ENCODE measurements at regions not wholly inside any gene's neighbourhood (a gene's known extent, or its start where the extent isn't known, plus 50 kb on each side); places are given as distances from the start of the nearest gene placed in this dataset.

DNA sequence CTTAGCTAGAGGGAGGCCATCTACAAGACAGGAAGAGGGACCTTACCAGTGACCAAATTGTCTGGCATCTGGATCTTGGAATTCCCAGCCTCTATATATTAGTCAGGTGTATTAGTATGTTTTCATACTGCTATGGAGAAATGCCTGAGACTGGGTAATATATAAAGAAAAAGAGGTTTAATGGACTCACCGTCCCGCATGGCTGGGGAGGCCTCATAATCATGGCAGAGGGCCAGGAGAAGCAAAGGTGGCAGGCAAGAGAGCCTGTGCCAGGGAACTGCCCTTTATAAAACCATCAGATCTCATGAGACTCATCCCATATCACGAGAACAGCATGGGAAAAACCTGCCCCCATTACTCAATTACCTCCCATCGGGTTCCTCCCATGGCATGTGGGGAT lies 500.2 kb downstream of the SHISA9 start:
- no peaks in the 10 kb centered on the region for H3K9me3 Mint-ChIP-seq
- H3K27ac Mint-ChIP-seq = no peak overlapping the region
- no peak for DNase-seq
- H3K27me3 Mint-ChIP-seq = no peaks in the 10 kb centered on the region
- H3K4me1 Mint-ChIP-seq (ENCODE audit: low read depth) = no peaks in the 10 kb centered on the region
- no peaks in the 10 kb centered on the region for H3K36me3 Mint-ChIP-seq (ENCODE audit: low read depth)
- no peak overlapping the region for H3K4me3 Mint-ChIP-seq

DNA sequence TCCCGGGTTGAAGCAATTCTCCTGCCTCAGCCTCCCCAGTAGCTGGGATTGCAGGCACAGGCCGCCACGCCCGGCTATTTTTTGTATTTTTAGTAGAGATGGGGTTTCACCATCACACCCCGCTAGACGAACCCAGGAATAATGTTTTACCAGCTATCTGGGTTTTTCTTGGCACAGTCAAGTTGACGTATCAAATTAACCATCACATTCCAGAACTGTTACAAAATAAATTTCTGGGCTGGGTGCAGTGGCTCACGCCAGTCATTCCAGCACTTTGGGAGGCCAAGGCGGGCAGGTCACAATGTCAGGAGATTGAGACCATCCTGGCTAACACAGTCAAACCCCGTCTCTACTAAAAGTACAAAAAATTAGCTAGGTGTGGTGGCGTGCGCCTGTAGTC lies 501.2 kb downstream of the SHISA9 start:
- H3K36me3 Mint-ChIP-seq (ENCODE audit: low read depth) = no peaks in the 10 kb centered on the region
- DNase-seq = no peak
- H3K4me1 Mint-ChIP-seq (ENCODE audit: low read depth) = no peaks in the 10 kb centered on the region
- no peak overlapping the region for H3K4me3 Mint-ChIP-seq
- no peaks in the 10 kb centered on the region for H3K9me3 Mint-ChIP-seq
- H3K27ac Mint-ChIP-seq = no peak overlapping the region
- H3K27me3 Mint-ChIP-seq = no peaks in the 10 kb centered on the region

DNA sequence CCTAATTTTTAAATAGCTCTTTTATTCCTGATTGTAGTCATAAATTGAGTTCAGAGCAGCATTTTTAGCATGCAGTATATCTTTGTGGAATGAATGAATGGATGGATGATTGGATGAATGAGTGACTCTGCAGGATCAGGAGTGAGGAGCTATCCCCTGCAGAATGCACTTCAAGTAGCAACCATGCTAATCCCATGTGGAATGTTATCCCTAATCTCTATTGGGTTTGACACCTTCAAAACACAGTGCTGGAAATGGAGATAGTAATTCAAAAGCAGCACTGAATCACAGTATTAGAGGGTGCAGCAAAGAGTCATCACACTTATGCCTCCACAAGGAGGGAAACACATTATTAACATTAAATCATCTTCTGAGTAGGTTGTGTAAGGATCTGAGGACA lies 501.9 kb downstream of the SHISA9 start:
- no peaks in the 10 kb centered on the region for H3K4me1 Mint-ChIP-seq (ENCODE audit: low read depth)
- no peak for DNase-seq
- H3K4me3 Mint-ChIP-seq = no peak overlapping the region
- no peaks in the 10 kb centered on the region for H3K9me3 Mint-ChIP-seq
- no peak overlapping the region for H3K27ac Mint-ChIP-seq
- no peaks in the 10 kb centered on the region for H3K36me3 Mint-ChIP-seq (ENCODE audit: low read depth)
- no peaks in the 10 kb centered on the region for H3K27me3 Mint-ChIP-seq

DNA sequence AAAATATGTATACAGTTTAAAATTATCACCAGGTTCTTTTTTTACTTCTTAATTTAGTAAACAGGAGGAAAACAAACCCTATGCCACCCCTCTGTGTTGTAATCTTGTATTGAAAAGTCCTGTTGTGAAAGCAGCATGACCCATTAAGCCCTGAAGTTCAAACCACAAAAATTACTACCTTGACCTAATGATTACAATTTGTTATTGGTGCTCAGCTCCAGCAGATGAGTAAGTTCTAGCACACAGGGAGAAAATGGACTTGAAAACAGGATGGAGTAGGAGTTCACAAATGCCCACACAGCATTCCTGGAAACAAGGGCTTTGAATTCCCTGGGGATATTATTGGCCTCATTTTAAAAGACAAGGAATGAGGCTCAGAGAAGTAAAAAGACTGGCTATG lies 505.8 kb upstream of the ERCC4 start:
- Mint-ChIP-seq H3K36me3 (ENCODE audit: low read depth) (no peaks in the 10 kb centered on the region), H3K27ac (no peak overlapping the region), H3K9me3 (peaks cover 8% of the 10 kb centered on the region), H3K27me3 (no peaks in the 10 kb centered on the region), H3K4me3 (no peak overlapping the region), H3K4me1 (ENCODE audit: low read depth) (no peaks in the 10 kb centered on the region)
- no peak for DNase-seq

DNA sequence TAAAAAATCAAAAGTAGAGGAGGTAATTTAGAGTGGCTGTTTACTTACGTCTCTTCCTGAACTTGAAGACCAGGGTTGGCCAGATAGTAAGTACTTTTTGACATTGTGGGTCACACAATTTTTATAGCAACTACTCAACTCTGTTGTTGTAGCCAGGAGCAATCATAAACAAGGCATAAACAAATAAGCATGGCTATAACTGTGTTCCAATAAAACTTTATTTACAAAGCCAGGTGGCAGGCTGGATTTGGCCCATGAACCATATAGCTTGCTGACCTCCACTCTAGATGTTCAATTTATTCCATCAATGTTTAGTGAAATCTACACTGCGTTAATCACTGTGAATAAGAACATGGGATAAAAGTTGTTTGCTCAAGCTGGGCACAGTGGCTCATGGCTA lies 500.4 kb upstream of the ERCC4 start:
- H3K36me3 Mint-ChIP-seq (ENCODE audit: low read depth) = no peaks in the 10 kb centered on the region

DNA sequence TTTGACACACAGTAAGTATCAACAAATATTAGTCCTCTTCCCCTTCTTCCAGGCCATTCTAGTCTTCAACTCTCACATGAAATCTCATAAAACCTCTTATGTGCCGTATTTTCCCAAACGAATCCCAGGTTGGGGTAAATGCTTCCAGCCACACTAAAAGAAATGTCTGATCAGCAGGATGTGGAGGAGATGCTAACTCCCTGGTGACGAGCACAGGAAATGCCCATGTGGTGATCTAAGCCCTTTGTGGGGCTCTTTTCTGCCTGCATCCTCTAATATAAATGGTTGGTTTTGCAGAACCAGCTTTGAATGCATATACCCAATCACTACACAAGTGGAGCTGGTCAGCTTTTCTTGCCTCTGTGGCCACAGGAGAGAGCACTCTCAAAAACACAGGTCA lies 498.2 kb upstream of the ERCC4 start:
- no peaks in the 10 kb centered on the region for H3K4me1 Mint-ChIP-seq (ENCODE audit: low read depth)
- peaks cover 4% of the 10 kb centered on the region for H3K9me3 Mint-ChIP-seq
- no peak for DNase-seq
- H3K27ac Mint-ChIP-seq = no peak overlapping the region
- H3K27me3 Mint-ChIP-seq = peaks cover 3% of the 10 kb centered on the region
- no peak overlapping the region for H3K4me3 Mint-ChIP-seq
- H3K36me3 Mint-ChIP-seq (ENCODE audit: low read depth) = no peaks in the 10 kb centered on the region

More for the DNA sequence above, 500.4 kb upstream of the ERCC4 start:
- no peaks in the 10 kb centered on the region for H3K4me1 Mint-ChIP-seq (ENCODE audit: low read depth)
- peaks cover 7% of the 10 kb centered on the region for H3K9me3 Mint-ChIP-seq
- peaks cover 3% of the 10 kb centered on the region for H3K27me3 Mint-ChIP-seq
- no peak overlapping the region for H3K27ac Mint-ChIP-seq
- no peak overlapping the region for H3K4me3 Mint-ChIP-seq
- DNase-seq = no peak

DNA sequence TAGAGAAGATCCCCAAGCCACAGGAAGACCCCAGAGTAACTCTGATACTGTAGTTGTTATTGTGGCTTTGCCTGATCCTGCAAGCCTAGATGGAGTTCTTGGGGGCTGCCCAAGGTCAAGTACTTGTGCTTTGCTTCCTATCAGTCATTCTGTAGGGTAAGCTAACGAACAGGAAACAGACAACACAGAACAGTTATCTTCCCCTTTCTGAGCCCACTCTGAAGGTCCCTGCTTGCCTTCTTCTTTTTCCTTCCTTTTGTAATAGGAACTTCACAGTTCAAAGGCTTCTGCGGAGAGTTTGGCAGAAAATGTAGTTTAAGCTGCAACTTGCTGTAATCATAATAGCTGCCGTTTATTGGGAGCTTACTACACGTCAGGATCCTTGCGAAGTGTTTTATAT lies 494.1 kb upstream of the ERCC4 start:
- H3K4me1 Mint-ChIP-seq (ENCODE audit: low read depth) = no peaks in the 10 kb centered on the region
- H3K9me3 Mint-ChIP-seq = peaks cover 7% of the 10 kb centered on the region
- DNase-seq = no peak
- no peak overlapping the region for H3K4me3 Mint-ChIP-seq
- peaks cover 3% of the 10 kb centered on the region for H3K27me3 Mint-ChIP-seq
- no peaks in the 10 kb centered on the region for H3K36me3 Mint-ChIP-seq (ENCODE audit: low read depth)
- H3K27ac Mint-ChIP-seq = no peak overlapping the region

DNA sequence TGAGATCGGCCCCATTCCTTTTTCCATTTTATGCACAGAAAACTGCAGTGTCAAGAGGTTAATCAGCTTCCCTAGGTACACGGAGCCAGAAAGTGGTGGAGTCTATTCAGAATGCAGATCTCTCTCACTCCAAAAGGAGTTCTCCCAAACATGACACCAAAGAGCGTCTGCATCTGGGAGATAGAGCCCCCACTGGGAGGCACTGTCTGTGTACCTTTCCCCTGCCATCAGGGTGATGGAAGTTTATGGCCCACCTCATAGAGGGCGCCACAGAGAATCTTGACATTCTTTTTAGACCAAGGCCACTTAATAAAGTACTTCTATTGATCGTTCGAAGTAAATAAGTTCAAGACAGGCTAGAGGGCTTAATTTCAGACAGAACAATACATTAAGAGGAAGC lies 493.7 kb upstream of the ERCC4 start:
- Mint-ChIP-seq H3K9me3 (peaks cover 7% of the 10 kb centered on the region), H3K36me3 (ENCODE audit: low read depth) (no peaks in the 10 kb centered on the region), H3K4me3 (no peak overlapping the region), H3K27me3 (peaks cover 3% of the 10 kb centered on the region), H3K27ac (no peak overlapping the region), H3K4me1 (ENCODE audit: low read depth) (no peaks in the 10 kb centered on the region)
- no peak for DNase-seq

DNA sequence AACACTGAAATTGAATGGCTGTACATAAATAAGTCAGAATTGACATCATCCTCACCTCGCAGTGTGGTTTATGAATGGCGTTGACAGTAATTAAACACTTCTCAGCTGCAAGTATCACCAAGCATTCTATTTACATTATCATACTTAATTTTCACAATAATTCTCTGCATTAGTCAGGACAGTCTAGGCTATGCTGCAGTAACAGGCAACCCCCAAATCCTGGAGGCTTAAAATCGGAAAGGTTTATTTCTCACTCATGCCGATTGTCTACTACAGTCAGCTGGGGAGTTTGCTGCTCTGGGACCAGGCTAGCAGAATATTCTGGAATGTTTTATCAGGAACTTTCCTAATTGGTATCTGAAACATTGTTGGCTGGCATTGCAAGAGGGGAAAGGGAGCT lies 493.2 kb upstream of the ERCC4 start:
- Mint-ChIP-seq H3K27ac (no peak overlapping the region), H3K4me1 (ENCODE audit: low read depth) (no peaks in the 10 kb centered on the region), H3K4me3 (no peak overlapping the region), H3K27me3 (peaks cover 3% of the 10 kb centered on the region), H3K36me3 (ENCODE audit: low read depth) (no peaks in the 10 kb centered on the region), H3K9me3 (peaks cover 6% of the 10 kb centered on the region)
- DNase-seq = no peak

DNA sequence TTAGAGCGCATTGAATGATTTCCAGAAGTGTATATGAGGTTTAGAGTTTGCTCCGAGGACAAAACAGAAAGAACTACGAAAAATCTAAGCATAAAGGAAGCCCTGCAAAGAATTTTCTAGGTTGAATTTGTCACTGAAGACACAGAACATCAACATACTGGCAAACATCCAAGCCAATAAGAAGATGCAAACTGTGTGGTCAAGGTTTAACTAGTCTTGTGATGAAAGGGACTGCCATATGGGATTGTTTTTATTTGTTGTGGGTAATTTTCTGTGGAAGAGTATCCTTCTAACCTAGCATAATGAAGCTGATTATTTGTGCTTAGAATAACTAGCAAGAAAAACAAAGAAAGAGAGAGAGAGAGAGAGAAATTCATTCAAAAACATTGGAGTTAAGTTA lies 492.0 kb upstream of the ERCC4 start:
- Mint-ChIP-seq H3K4me3 (no peak overlapping the region), H3K9me3 (peaks cover 5% of the 10 kb centered on the region), H3K36me3 (ENCODE audit: low read depth) (no peaks in the 10 kb centered on the region), H3K4me1 (ENCODE audit: low read depth) (no peaks in the 10 kb centered on the region), H3K27ac (no peak overlapping the region), H3K27me3 (peaks cover 3% of the 10 kb centered on the region)
- no peak for DNase-seq

DNA sequence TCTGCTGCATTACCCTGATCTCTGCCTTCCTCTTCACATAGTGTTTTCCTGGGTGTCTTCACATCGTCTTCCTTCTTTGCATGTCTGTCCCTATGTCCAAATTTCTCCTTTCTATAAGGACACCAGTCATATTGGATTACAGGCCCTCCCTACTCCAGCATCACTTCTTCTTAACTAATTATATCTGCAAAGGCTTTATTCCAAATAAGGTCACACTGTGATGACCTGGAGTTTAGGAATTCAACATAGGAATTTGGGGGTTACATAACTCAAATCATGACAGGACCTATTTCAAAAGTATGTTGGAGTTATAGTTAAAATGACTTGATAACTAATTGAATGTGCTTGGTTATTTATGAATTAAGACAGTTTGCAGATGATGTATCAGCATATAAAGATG lies 490.5 kb upstream of the ERCC4 start:
- peaks cover 5% of the 10 kb centered on the region for H3K9me3 Mint-ChIP-seq
- no peak for DNase-seq
- no peaks in the 10 kb centered on the region for H3K4me1 Mint-ChIP-seq (ENCODE audit: low read depth)
- H3K36me3 Mint-ChIP-seq (ENCODE audit: low read depth) = no peaks in the 10 kb centered on the region
- no peak overlapping the region for H3K27ac Mint-ChIP-seq
- H3K27me3 Mint-ChIP-seq = no peaks in the 10 kb centered on the region
- no peak overlapping the region for H3K4me3 Mint-ChIP-seq

DNA sequence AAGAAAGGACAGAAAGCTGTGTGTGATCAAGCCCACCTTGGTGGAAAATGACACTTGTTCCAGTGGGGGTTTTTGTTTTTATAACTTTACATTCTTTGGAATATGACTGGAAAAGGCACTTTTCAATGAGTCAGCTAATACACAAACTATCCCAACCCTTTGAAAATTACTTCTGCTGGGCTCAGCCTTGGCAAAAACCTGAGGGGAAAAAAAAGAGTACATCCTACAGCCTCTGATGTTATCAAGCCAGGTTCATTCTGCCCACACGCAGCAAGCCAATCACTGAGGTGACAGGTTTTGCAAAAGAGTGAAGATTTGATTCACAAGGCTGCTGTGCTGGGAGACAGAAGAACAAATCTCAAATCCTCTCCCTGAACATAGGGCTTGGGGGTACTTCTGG lies 484.5 kb upstream of the ERCC4 start:
- H3K27me3 Mint-ChIP-seq = no peaks in the 10 kb centered on the region
- no peaks in the 10 kb centered on the region for H3K36me3 Mint-ChIP-seq (ENCODE audit: low read depth)
- peaks cover 2% of the 10 kb centered on the region for H3K9me3 Mint-ChIP-seq
- H3K27ac Mint-ChIP-seq = no peak overlapping the region
- H3K4me3 Mint-ChIP-seq = no peak overlapping the region
- DNase-seq = no peak
- H3K4me1 Mint-ChIP-seq (ENCODE audit: low read depth) = no peaks in the 10 kb centered on the region

DNA sequence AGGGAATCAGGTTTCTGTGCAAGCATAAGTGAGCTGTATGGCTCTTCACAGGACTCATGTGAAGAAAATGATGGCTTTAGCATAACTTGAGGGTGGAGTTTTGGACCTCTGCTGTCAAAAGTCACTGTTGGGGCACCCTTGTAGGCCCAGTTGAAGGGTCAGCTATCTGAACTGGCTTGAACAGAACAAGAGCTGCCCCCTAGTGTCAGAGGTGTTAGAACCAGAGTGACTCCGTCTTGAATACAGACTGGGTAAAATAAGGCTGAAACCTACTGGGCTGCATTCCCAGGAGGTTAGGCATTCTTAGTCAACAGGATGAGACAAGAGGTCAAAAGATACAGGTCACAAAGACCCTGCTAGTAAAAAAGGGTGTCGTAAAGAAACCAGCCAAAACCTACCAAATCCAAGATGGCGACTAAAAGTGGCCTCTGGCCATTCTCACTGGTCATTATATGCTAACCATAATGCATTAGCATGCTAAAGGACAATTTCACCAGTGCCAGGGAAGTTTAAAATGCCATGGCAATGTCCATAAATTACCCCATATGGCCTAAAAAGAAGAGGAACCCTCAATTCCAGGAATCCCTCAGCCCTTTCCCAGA lies 484.0 kb upstream of the ERCC4 start:
- Mint-ChIP-seq H3K27me3 (no peaks in the 10 kb centered on the region), H3K27ac (peak overlapping the region; percentile 68), H3K4me1 (ENCODE audit: low read depth) (no peaks in the 10 kb centered on the region), H3K36me3 (ENCODE audit: low read depth) (no peaks in the 10 kb centered on the region), H3K4me3 (no peak overlapping the region), H3K9me3 (peaks cover 2% of the 10 kb centered on the region)
- DNase-seq = no peak

DNA sequence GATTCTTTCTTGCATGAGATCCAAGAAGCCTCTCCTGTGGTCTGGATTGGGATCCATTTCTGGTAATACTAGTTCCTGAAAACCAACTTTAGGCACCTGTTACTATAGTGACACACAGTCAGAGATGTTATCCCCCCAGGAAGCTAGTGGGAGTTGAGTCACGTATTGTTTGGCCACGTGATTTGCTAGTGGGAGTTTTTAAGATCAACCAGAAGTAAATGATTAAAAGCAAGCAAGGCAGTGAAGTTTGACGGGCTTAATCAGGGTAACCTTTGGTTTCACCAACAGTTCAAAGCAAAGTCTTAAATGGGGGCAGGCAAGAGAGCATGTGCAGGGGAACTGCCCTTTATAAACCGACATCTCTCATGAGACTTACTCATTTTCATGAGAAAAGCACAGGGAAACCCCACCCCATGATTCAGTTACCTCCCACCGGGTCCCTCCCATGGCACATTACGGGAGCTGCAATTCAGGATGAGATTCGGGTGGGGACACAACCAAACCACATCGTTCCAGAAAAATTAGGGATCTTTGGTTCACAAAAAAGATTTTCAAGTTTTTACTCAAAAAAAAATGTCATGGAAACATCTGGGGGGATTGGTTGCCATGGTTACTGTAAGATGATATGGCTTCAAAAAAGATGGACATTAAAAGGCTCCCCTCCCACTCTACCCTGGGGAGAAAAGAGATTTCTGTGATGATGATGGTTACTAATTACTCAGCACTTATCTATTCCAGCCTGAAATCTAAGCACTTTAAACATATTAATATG lies 483.1 kb upstream of the ERCC4 start:
- Mint-ChIP-seq H3K4me1 (ENCODE audit: low read depth) (no peaks in the 10 kb centered on the region), H3K27ac (peak overlapping the region; percentile 68), H3K9me3 (peaks cover 2% of the 10 kb centered on the region), H3K4me3 (no peak overlapping the region), H3K36me3 (ENCODE audit: low read depth) (no peaks in the 10 kb centered on the region), H3K27me3 (no peaks in the 10 kb centered on the region)
- DNase-seq = no peak

DNA sequence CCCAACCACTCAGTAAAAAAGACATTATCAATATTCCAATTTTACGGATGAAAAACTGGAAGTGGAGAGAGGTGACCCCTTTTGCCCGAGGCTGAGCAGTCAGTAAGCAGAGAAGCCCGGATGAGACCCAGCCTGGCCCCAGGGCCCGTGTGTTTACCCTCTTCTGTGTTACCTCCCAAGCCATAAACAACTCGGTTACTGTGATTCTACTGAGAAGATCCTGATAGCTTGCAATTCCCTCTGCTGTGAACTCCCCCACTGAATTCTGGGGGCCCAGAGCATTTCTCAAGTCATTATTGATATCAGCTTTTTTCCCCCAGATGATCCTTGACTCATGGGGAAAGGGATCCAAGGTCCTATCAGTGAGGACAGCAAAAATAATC lies 482.6 kb upstream of the ERCC4 start:
- Mint-ChIP-seq H3K27me3 (no peaks in the 10 kb centered on the region), H3K4me3 (no peak overlapping the region), H3K27ac (no peak overlapping the region), H3K4me1 (ENCODE audit: low read depth) (no peaks in the 10 kb centered on the region), H3K36me3 (ENCODE audit: low read depth) (no peaks in the 10 kb centered on the region), H3K9me3 (peaks cover 2% of the 10 kb centered on the region)
- DNase-seq = no peak

Measured in activated T-cell treated with anti-CD3 and anti-CD28 coated beads, Interleukin-2, amount 50 U/mL, for 24 hours (primary cell).